ENCODE measurements at regions not wholly inside any gene's neighbourhood (a gene's known extent, or its start where the extent isn't known, plus 50 kb on each side); places are given as distances from the start of the nearest gene placed in this dataset.
"Not testable (repeated sequence)": the region's sequence is repeated elsewhere in the genome, so short reads cannot be mapped to it uniquely, and the experiment has no call there.

GRCh38 chr10:44747593-44748172, 163.5 kb upstream of the TMEM72 start:
- ChIA-PET POLR2A (no interaction called here), CTCF (no interaction called here)
- H3K27ac Mint-ChIP-seq: no peak overlapping the region
- no peaks in the 10 kb centered on the region for H3K36me3 Mint-ChIP-seq
- no peak overlapping the region for H3K27ac ChIP-seq (ENCODE audit: low read length)
- peaks cover 0 to 3% (median 0%) of the 10 kb centered on the region in 3 donors for H3K9me3 Mint-ChIP-seq
- H3K9me3 ChIP-seq: no peaks in the 10 kb centered on the region
- peaks cover 0 to 10% of the 10 kb centered on the region in 2 experiments for H3K27me3 ChIP-seq (replicated peaks in 1 of 2; ENCODE audit: control insufficient read depth in 2 of 2, extremely low read depth in 1 of 2, insufficient read depth in 2 of 2, low read length in 1 of 2)
- no peaks in the 10 kb centered on the region for H3K36me3 ChIP-seq (ENCODE audit: control insufficient read depth in 2 of 2, extremely low read depth in 1 of 2, insufficient read depth in 1 of 2, low read length in 1 of 2)
- H3K4me1 Mint-ChIP-seq: no peaks in the 10 kb centered on the region
- DNase-seq (no peak), ATAC-seq (replicated peaks in 1 of 4) (no peak)
- H3K4me3 Mint-ChIP-seq: no peak overlapping the region
- H3K27me3 Mint-ChIP-seq: peaks cover 0 to 4% of the 10 kb centered on the region in 2 donors
- no peak overlapping the region for H3K4me3 ChIP-seq (ENCODE audit: control insufficient read depth in 1 of 2, extremely low read depth in 1 of 2, low read length in 1 of 2)
- 89% methylated on average over 6 of the region's 9 CpGs for WGBS (ENCODE audit: insufficient coverage)
- no peaks in the 10 kb centered on the region for H3K4me1 ChIP-seq (ENCODE audit: control insufficient read depth in 1 of 2, extremely low read depth in 1 of 2, insufficient read depth in 2 of 2, low read length in 2 of 2)

DNA sequence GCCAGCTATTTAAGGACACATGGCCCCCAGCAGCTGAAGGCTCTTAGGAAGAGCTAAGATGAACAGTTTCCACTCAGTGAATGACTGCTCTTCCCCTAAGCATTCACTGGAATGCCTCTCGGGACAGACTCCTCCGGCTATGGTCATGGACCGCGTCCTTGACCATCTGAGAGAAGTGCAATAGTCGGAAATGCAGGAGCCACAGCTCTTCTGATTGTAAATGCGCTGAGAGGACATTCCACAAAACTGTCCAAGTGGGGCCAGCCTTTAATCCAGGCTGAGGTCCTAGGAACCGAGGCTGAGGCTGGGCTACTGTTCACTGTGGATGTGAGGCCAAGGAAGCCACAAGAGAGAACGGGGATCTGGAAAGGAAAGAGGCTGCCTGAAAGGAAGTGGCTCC, 162.0 kb upstream of the TMEM72 start:
- DNase-seq: no peak
- Mint-ChIP-seq H3K36me3 (no peaks in the 10 kb centered on the region), H3K9me3 (peaks cover 0 to 3% (median 0%) of the 10 kb centered on the region in 3 donors), H3K27me3 (peaks cover 0 to 3% of the 10 kb centered on the region in 2 donors), H3K4me3 (no peak overlapping the region), H3K27ac (no peak overlapping the region), H3K4me1 (no peaks in the 10 kb centered on the region)
- 86% methylated on average over 8 of the region's 8 CpGs for WGBS (ENCODE audit: insufficient coverage)
- ATAC-seq (replicated peaks in 1 of 4): no peak
- Histone ChIP-seq H3K27me3 (replicated peaks in 1 of 2; ENCODE audit: control insufficient read depth in 2 of 2, extremely low read depth in 1 of 2, insufficient read depth in 2 of 2, low read length in 1 of 2) (peaks cover 0 to 10% of the 10 kb centered on the region in 2 experiments), H3K4me1 (ENCODE audit: control insufficient read depth in 1 of 2, extremely low read depth in 1 of 2, insufficient read depth in 2 of 2, low read length in 2 of 2) (no peaks in the 10 kb centered on the region), H3K9me3 (no peaks in the 10 kb centered on the region), H3K27ac (ENCODE audit: low read length) (no peak overlapping the region), H3K4me3 (ENCODE audit: control insufficient read depth in 1 of 2, extremely low read depth in 1 of 2, low read length in 1 of 2) (no peak overlapping the region), H3K36me3 (ENCODE audit: control insufficient read depth in 2 of 2, extremely low read depth in 1 of 2, insufficient read depth in 1 of 2, low read length in 1 of 2) (no peaks in the 10 kb centered on the region)
- CTCF ChIA-PET: interaction anchor here in 1 of 2 donors (1.0 kb wide), 1 partner anchor 13 kb away, joined by 3 read pairs; no protein-coding TSS in a partner anchor
- POLR2A ChIA-PET: no interaction called here

DNA sequence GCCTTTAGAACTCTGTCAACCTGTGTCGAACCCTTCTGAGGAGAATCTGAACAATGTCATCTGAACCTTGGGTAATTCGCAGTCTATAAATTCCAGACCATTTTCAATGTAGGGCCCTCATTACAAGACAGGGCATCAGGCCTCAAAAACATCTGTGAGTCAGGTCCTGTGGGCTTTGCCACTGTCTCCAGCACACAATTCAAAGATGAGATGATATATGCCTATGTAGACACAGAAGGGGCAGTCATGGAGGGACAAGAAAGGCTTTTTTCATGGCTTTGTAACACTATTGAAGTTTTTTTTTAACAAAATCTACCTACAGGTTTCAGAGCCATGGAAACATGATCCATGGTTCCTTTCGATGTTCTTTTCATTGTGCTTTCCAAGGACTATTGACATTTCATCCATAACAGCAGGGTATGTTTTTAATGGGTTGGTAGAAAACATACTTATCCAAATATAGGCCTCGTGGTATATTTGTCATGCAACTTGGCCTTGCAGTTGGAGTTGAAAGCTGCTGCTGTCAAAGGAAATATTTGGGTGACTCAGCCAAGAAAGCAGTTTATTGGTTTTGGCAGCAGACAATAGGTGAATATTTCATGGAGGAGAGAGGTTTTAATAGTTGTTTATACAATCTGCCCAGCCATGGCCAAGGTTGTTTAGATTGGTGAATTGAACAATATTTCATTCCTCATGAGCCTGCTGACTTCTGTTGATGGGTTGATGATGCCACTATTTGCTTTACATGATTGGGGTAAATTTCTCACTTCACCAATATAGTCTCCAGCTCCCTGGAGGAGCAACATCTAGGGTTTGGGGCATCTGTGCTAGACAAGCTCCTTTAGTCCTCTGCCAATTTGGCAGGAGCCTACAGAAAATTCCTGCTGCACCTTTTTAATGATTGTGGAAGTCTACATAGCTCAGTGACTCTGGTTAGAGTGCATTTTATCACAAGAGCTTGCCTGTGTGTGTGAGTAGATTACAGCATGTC, 158.4 kb upstream of the TMEM72 start:
- WGBS (ENCODE audit: insufficient coverage): 66% methylated on average over 3 of the region's 4 CpGs
- Histone ChIP-seq H3K27me3 (replicated peaks in 1 of 2; ENCODE audit: control insufficient read depth in 2 of 2, extremely low read depth in 1 of 2, insufficient read depth in 2 of 2, low read length in 1 of 2) (peaks cover 0 to 6% of the 10 kb centered on the region in 2 experiments), H3K36me3 (ENCODE audit: control insufficient read depth in 2 of 2, extremely low read depth in 1 of 2, insufficient read depth in 1 of 2, low read length in 1 of 2) (no peaks in the 10 kb centered on the region), H3K4me3 (ENCODE audit: control insufficient read depth in 1 of 2, extremely low read depth in 1 of 2, low read length in 1 of 2) (no peak overlapping the region), H3K9me3 (no peaks in the 10 kb centered on the region), H3K27ac (ENCODE audit: low read length) (no peak overlapping the region), H3K4me1 (ENCODE audit: control insufficient read depth in 1 of 2, extremely low read depth in 1 of 2, insufficient read depth in 2 of 2, low read length in 2 of 2) (no peaks in the 10 kb centered on the region)
- CTCF ChIA-PET: no interaction called here
- no peak for ATAC-seq (replicated peaks in 1 of 4)
- POLR2A ChIA-PET: no interaction called here
- DNase-seq: no peak
- Mint-ChIP-seq H3K27me3 (peaks cover 2 to 3% of the 10 kb centered on the region in 2 donors), H3K4me1 (no peaks in the 10 kb centered on the region), H3K9me3 (peaks cover 0 to 6% (median 5%) of the 10 kb centered on the region in 3 donors), H3K36me3 (no peaks in the 10 kb centered on the region), H3K4me3 (no peak overlapping the region), H3K27ac (no peak overlapping the region)

- peaks cover 3 to 11% of the 10 kb centered on the region in 2 donors for H3K27me3 Mint-ChIP-seq
- H3K4me3 Mint-ChIP-seq; H3K9me3 ChIP-seq; CTCF ChIA-PET; POLR2A ChIA-PET; H3K9me3 Mint-ChIP-seq; H3K36me3 ChIP-seq (ENCODE audit: control insufficient read depth in 2 of 2, extremely low read depth in 1 of 2, insufficient read depth in 1 of 2, low read length in 1 of 2); H3K36me3 Mint-ChIP-seq; ATAC-seq (replicated peaks in 1 of 4); DNase-seq; H3K27me3 ChIP-seq (replicated peaks in 1 of 2; ENCODE audit: control insufficient read depth in 2 of 2, extremely low read depth in 1 of 2, insufficient read depth in 2 of 2, low read length in 1 of 2); H3K4me1 Mint-ChIP-seq; H3K4me3 ChIP-seq (ENCODE audit: control insufficient read depth in 1 of 2, extremely low read depth in 1 of 2, low read length in 1 of 2); H3K4me1 ChIP-seq (ENCODE audit: control insufficient read depth in 1 of 2, extremely low read depth in 1 of 2, insufficient read depth in 2 of 2, low read length in 2 of 2); H3K27ac ChIP-seq (ENCODE audit: low read length); H3K27ac Mint-ChIP-seq: not testable (repeated sequence)
- WGBS (ENCODE audit: insufficient coverage): no CpG with 5 or more reads among the region's 2 CpGs
Measured at GRCh38 chr10:44754355-44754754, 156.8 kb upstream of the TMEM72 start.

DNA sequence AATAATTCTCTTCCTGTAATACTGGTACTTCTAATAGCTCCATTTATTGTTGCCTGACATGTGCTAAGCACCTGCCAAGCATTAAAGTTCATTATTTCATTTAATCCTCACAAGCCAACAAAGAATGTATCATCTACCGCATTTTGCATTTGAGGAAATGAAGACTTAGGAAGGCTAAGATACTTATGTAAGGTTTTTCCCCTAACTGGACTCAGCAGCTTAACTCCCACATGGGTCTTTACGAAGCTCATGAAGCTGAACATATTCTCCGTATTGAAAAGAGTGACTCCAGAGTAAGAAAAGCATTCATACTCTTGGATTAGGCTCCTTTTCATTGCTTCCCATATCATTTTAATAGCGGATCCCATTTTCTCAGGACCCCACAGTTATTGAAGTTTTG, 155.7 kb upstream of the TMEM72 start:
- H3K4me1 Mint-ChIP-seq: no peaks in the 10 kb centered on the region
- no peak overlapping the region for H3K27ac ChIP-seq (ENCODE audit: low read length)
- H3K9me3 Mint-ChIP-seq: peaks cover 0 to 7% (median 5%) of the 10 kb centered on the region in 3 donors
- no peaks in the 10 kb centered on the region for H3K4me1 ChIP-seq (ENCODE audit: control insufficient read depth in 1 of 2, extremely low read depth in 1 of 2, insufficient read depth in 2 of 2, low read length in 2 of 2)
- H3K9me3 ChIP-seq: no peaks in the 10 kb centered on the region
- ChIA-PET CTCF (no interaction called here), POLR2A (no interaction called here)
- DNase-seq: no peak
- 83% methylated on average over 1 of the region's 4 CpGs for WGBS (ENCODE audit: insufficient coverage)
- H3K4me3 Mint-ChIP-seq: no peak overlapping the region
- no peak overlapping the region for H3K4me3 ChIP-seq (ENCODE audit: control insufficient read depth in 1 of 2, extremely low read depth in 1 of 2, low read length in 1 of 2)
- no peak for ATAC-seq (replicated peaks in 1 of 4)
- no peaks in the 10 kb centered on the region for H3K27me3 ChIP-seq (replicated peaks in 1 of 2; ENCODE audit: control insufficient read depth in 2 of 2, extremely low read depth in 1 of 2, insufficient read depth in 2 of 2, low read length in 1 of 2)
- no peaks in the 10 kb centered on the region for H3K36me3 ChIP-seq (ENCODE audit: control insufficient read depth in 2 of 2, extremely low read depth in 1 of 2, insufficient read depth in 1 of 2, low read length in 1 of 2)
- no peak overlapping the region for H3K27ac Mint-ChIP-seq
- no peaks in the 10 kb centered on the region for H3K36me3 Mint-ChIP-seq
- peaks cover 3 to 11% of the 10 kb centered on the region in 2 donors for H3K27me3 Mint-ChIP-seq

DNA sequence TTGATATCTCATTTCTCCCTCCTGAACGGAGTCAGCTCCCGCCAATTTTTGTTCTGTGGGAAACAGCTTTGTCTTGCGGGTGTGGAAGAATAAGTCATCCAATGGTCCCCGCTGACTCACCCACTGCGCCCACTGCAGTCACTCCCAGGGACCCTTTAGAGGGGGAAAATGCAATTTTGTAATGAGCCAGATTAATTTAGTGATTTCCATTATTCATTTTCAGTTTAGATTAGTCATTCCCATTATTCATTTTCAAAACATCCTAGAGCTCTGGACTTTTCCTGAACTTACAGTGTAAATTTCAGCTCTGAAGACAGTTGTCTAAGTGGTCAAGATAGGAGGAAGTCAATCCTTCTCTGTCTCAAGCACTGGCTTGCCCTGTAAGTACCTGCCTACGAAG, 154.9 kb upstream of the TMEM72 start:
- POLR2A ChIA-PET: no interaction called here
- Mint-ChIP-seq H3K4me3 (no peak overlapping the region), H3K27ac (no peak overlapping the region), H3K27me3 (peaks cover 3 to 11% of the 10 kb centered on the region in 2 donors), H3K36me3 (no peaks in the 10 kb centered on the region), H3K4me1 (no peaks in the 10 kb centered on the region), H3K9me3 (peaks cover 0 to 7% (median 5%) of the 10 kb centered on the region in 3 donors)
- H3K36me3 ChIP-seq (ENCODE audit: control insufficient read depth in 2 of 2, extremely low read depth in 1 of 2, insufficient read depth in 1 of 2, low read length in 1 of 2): no peaks in the 10 kb centered on the region
- no peaks in the 10 kb centered on the region for H3K9me3 ChIP-seq
- CTCF ChIA-PET: no interaction called here
- no peak for DNase-seq
- H3K4me3 ChIP-seq (ENCODE audit: control insufficient read depth in 1 of 2, extremely low read depth in 1 of 2, low read length in 1 of 2): no peak overlapping the region
- H3K27me3 ChIP-seq (replicated peaks in 1 of 2; ENCODE audit: control insufficient read depth in 2 of 2, extremely low read depth in 1 of 2, insufficient read depth in 2 of 2, low read length in 1 of 2): peaks cover 0 to 3% of the 10 kb centered on the region in 2 experiments
- no peak for ATAC-seq (replicated peaks in 1 of 4)
- H3K4me1 ChIP-seq (ENCODE audit: control insufficient read depth in 1 of 2, extremely low read depth in 1 of 2, insufficient read depth in 2 of 2, low read length in 2 of 2): no peaks in the 10 kb centered on the region
- WGBS (ENCODE audit: insufficient coverage): no CpG with 5 or more reads among the region's 6 CpGs
- H3K27ac ChIP-seq (ENCODE audit: low read length): no peak overlapping the region
